SK-N-SH treated with all-trans-retinoic acid at 6 μM for 48 hours (cell line): ENCODE measurements at regions not wholly inside any gene's neighbourhood (a gene's known extent, or its start where the extent isn't known, plus 50 kb on each side); places are given as distances from the start of the nearest gene placed in this dataset.

Source experiments
- ARNTL ChIP-seq: fragments of 450-650 bp; formaldehyde crosslinking; IDR thresholded peaks from 2 replicates; pipeline ENCODE4 v1.5.0; 2020; ENCODE audit warnings: low read depth, mild to moderate bottlenecking, moderate library complexity, borderline replicate concordance
- CREB5 ChIP-seq: fragments of 250-450 bp; sonication (Bioruptor Pico); IDR thresholded peaks from 2 replicates; pipeline ENCODE4 v1.5.1; 2020; ENCODE audit warnings: low read depth, mild to moderate bottlenecking, moderate library complexity
- PATZ1 ChIP-seq: fragments of 250-450 bp; sonication (Bioruptor Pico); IDR thresholded peaks from 2 replicates; pipeline ENCODE4 v1.8.0; 2020; ENCODE audit warnings: mild to moderate bottlenecking, moderate library complexity, borderline replicate concordance
- POU6F1 ChIP-seq: fragments of 250-450 bp; sonication (Bioruptor Pico); IDR thresholded peaks from 2 replicates; pipeline ENCODE4 v1.8.0; 2021; ENCODE audit warnings: low read depth, mild to moderate bottlenecking, moderate library complexity, borderline replicate concordance
- RARB ChIP-seq: fragments of 250-450 bp; sonication (Bioruptor Pico); IDR thresholded peaks from 2 replicates; pipeline ENCODE4 v1.8.0; 2021; ENCODE audit warnings: mild to moderate bottlenecking, moderate library complexity
- TCF4 ChIP-seq: fragments of 250-450 bp; sonication (Bioruptor Pico); IDR thresholded peaks from 2 replicates; pipeline ENCODE4 v1.8.0; 2021; ENCODE audit warnings: mild to moderate bottlenecking, moderate library complexity, borderline replicate concordance
- ZFP3 ChIP-seq: fragments of 250-450 bp; sonication (Bioruptor Pico); IDR thresholded peaks from 2 replicates; pipeline ENCODE4 v1.5.0; 2020; ENCODE audit warnings: mild to moderate bottlenecking, moderate library complexity
- ZNF565 ChIP-seq: fragments of 450-650 bp; formaldehyde crosslinking; conservative IDR thresholded peaks from 2 replicates; pipeline ENCODE4 v1.5.0; 2020; ENCODE audit warnings: low read depth, mild to moderate bottlenecking, moderate library complexity
- ZNF70 ChIP-seq: fragments of 450-650 bp; formaldehyde crosslinking; IDR thresholded peaks from 2 replicates; pipeline ENCODE4 v1.5.0; 2020; ENCODE audit warnings: mild to moderate bottlenecking, moderate library complexity

GRCh38 chr5:120382833-120383232 lies 81.3 kb upstream of the PRR16 start:
- no peak for TF ChIP-seq ARNTL (CRISPR knock-in tag)
- no peak for TF ChIP-seq CREB5 (CRISPR knock-in tag)
- TF ChIP-seq ZFP3 = no peak
- no peak for TF ChIP-seq PATZ1
- TF ChIP-seq POU6F1 = no peak
- no peak for TF ChIP-seq TCF4 (CRISPR knock-in tag)
- no peak for TF ChIP-seq ZNF565
- no peak for TF ChIP-seq ZNF70
- no peak for TF ChIP-seq RARB (CRISPR knock-in tag)
